ENCODE measurements at regions not wholly inside any gene's neighbourhood (a gene's known extent, or its start where the extent isn't known, plus 50 kb on each side); places are given as distances from the start of the nearest gene placed in this dataset.

- in situ Hi-C loops (cut with MboI; ENCODE audit: low sequenced_read_pairs, unreplicated experiment) = loop anchor here (10.0 kb wide), 1 partner anchor 142 kb away; no protein-coding TSS in a partner anchor
- TF ChIP-seq CTCF (IDR thresholded peaks at IDR 0.05; ENCODE audit: borderline replicate concordance, control extremely low read depth, extremely low read depth, insufficient read depth, missing control alignments) = no peak
- no peak for DNase-seq (ENCODE audit: low spot score)
These were observed 75.2 kb downstream of the INSIG1 start for GRCh38 chr7:155372782-155373358.

GRCh38 chr7:155373359-155374273 lies 75.9 kb downstream of the INSIG1 start:
- no peak for TF ChIP-seq CTCF (IDR thresholded peaks at IDR 0.05; ENCODE audit: borderline replicate concordance, control extremely low read depth, extremely low read depth, insufficient read depth, missing control alignments)
- in situ Hi-C loops (cut with MboI; ENCODE audit: low sequenced_read_pairs, unreplicated experiment) = loop anchor here (10.0 kb wide), 1 partner anchor 141 kb away; no protein-coding TSS in a partner anchor
- DNase-seq (ENCODE audit: low spot score) = no peak

- in situ Hi-C loops (cut with MboI; ENCODE audit: low sequenced_read_pairs, unreplicated experiment) = loop anchor here (10.0 kb wide), 1 partner anchor 140 kb away; no protein-coding TSS in a partner anchor
- no peak for DNase-seq (ENCODE audit: low spot score)
- no peak for TF ChIP-seq CTCF (IDR thresholded peaks at IDR 0.05; ENCODE audit: borderline replicate concordance, control extremely low read depth, extremely low read depth, insufficient read depth, missing control alignments)
These were observed 76.9 kb downstream of the INSIG1 start for GRCh38 chr7:155374276-155375252.

- in situ Hi-C loops (cut with MboI; ENCODE audit: low sequenced_read_pairs, unreplicated experiment) = loop anchor here (10.0 kb wide), 1 partner anchor 139 kb away; no protein-coding TSS in a partner anchor
- no peak for DNase-seq (ENCODE audit: low spot score)
- TF ChIP-seq CTCF (IDR thresholded peaks at IDR 0.05; ENCODE audit: borderline replicate concordance, control extremely low read depth, extremely low read depth, insufficient read depth, missing control alignments) = no peak
These were observed 77.9 kb downstream of the INSIG1 start for GRCh38 chr7:155375337-155376277.

- no peak for DNase-seq (ENCODE audit: low spot score)
- TF ChIP-seq CTCF (IDR thresholded peaks at IDR 0.05; ENCODE audit: borderline replicate concordance, control extremely low read depth, extremely low read depth, insufficient read depth, missing control alignments) = no peak
- in situ Hi-C loops (cut with MboI; ENCODE audit: low sequenced_read_pairs, unreplicated experiment) = loop anchor here (10.0 kb wide), 1 partner anchor 138 kb away; no protein-coding TSS in a partner anchor
These were observed 79.6 kb downstream of the INSIG1 start for GRCh38 chr7:155377071-155377837.
